ENCODE measurements at regions not wholly inside any gene's neighbourhood (a gene's known extent, or its start where the extent isn't known, plus 50 kb on each side); places are given as distances from the start of the nearest gene placed in this dataset.
A peak's percentile ranks its signal among the peaks of the same experiment; 100 is the strongest.
"Not testable (repeated sequence)": the region's sequence is repeated elsewhere in the genome, so short reads cannot be mapped to it uniquely, and the experiment has no call there.

GRCh38 chr14:89743828-89744227 lies 210.7 kb downstream of the EFCAB11 start:
- Mint-ChIP-seq H3K4me3 (no peak overlapping the region), H3K36me3 (ENCODE audit: insufficient read depth) (no peaks in the 10 kb centered on the region), H3K9me3 (peaks cover 0 to 2% of the 10 kb centered on the region in 2 donors), H3K27ac (no peak overlapping the region), H3K4me1 (ENCODE audit: low read depth in 2 of 2) (no peaks in the 10 kb centered on the region), H3K27me3 (no peaks in the 10 kb centered on the region)
- ATAC-seq (replicated peaks) (no peak), DNase-seq (no peak)

GRCh38 chr14:89740241-89740640 lies 214.3 kb downstream of the EFCAB11 start:
- ATAC-seq (replicated peaks) = no peak
- Mint-ChIP-seq H3K4me3 (no peak overlapping the region), H3K36me3 (ENCODE audit: insufficient read depth) (no peaks in the 10 kb centered on the region), H3K27me3 (no peaks in the 10 kb centered on the region), H3K4me1 (ENCODE audit: low read depth in 2 of 2) (no peaks in the 10 kb centered on the region), H3K27ac (no peak overlapping the region), H3K9me3 (no peaks in the 10 kb centered on the region)
- DNase-seq = no peak

DNA sequence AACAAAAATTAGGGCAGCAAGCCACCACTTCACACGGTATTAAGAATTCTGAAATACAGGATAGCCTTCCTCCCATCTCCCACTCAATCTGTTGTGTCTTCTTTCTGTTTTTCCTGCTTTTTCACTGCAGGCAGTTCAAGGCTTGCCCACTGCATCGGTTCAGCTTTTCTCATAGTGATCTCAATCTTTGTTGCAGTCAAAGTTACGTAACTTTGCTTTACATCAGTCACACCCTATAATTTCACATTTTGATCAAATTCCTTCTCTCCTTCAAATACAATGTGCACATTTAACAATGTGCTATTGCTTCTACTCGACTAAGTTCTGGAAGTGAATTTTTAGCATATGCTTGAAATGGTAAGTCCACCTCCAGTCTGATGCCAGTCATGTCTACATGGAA lies 217.6 kb downstream of the EFCAB11 start:
- no peak overlapping the region for H3K4me3 Mint-ChIP-seq
- DNase-seq (no peak), ATAC-seq (replicated peaks) (no peak)
- H3K27me3 Mint-ChIP-seq = no peaks in the 10 kb centered on the region
- no peak overlapping the region for H3K27ac Mint-ChIP-seq
- no peaks in the 10 kb centered on the region for H3K36me3 Mint-ChIP-seq (ENCODE audit: insufficient read depth)
- H3K9me3 Mint-ChIP-seq = no peaks in the 10 kb centered on the region
- H3K4me1 Mint-ChIP-seq (ENCODE audit: low read depth in 2 of 2) = peaks cover 2 to 6% of the 10 kb centered on the region in 2 donors

GRCh38 chr14:89731396-89731933 lies 223.1 kb downstream of the EFCAB11 start:
- Mint-ChIP-seq H3K9me3 (peaks cover 0 to 2% of the 10 kb centered on the region in 2 donors), H3K4me3 (no peak overlapping the region), H3K27ac (no peak overlapping the region)

GRCh38 chr14:89730687-89731086 lies 223.8 kb downstream of the EFCAB11 start:
- DNase-seq (no peak), ATAC-seq (replicated peaks) (no peak)
- peaks cover 0 to 2% of the 10 kb centered on the region in 2 donors for H3K9me3 Mint-ChIP-seq
- peaks cover 6 to 20% of the 10 kb centered on the region in 2 donors for H3K4me1 Mint-ChIP-seq (ENCODE audit: low read depth in 2 of 2)
- H3K27ac Mint-ChIP-seq = no peak overlapping the region
- no peaks in the 10 kb centered on the region for H3K27me3 Mint-ChIP-seq
- no peak overlapping the region for H3K4me3 Mint-ChIP-seq
- no peaks in the 10 kb centered on the region for H3K36me3 Mint-ChIP-seq (ENCODE audit: insufficient read depth)

More at GRCh38 chr14:89731396-89731933, 223.1 kb downstream of the EFCAB11 start:
- DNase-seq (no peak), ATAC-seq (replicated peaks) (no peak)
- Mint-ChIP-seq H3K36me3 (ENCODE audit: insufficient read depth) (no peaks in the 10 kb centered on the region), H3K27me3 (no peaks in the 10 kb centered on the region), H3K4me1 (ENCODE audit: low read depth in 2 of 2) (peaks cover 6 to 16% of the 10 kb centered on the region in 2 donors)

GRCh38 chr14:89728964-89729363 lies 225.6 kb downstream of the EFCAB11 start:
- peaks cover 19 to 37% of the 10 kb centered on the region in 2 donors for H3K4me1 Mint-ChIP-seq (ENCODE audit: low read depth in 2 of 2)
- H3K27me3 Mint-ChIP-seq = no peaks in the 10 kb centered on the region
- no peaks in the 10 kb centered on the region for H3K36me3 Mint-ChIP-seq (ENCODE audit: insufficient read depth)

GRCh38 chr14:89726226-89726625 lies 228.3 kb downstream of the EFCAB11 start:
- not testable (repeated sequence) for H3K27me3 Mint-ChIP-seq; ATAC-seq (replicated peaks); H3K36me3 Mint-ChIP-seq (ENCODE audit: insufficient read depth); H3K9me3 Mint-ChIP-seq; DNase-seq
- H3K4me1 Mint-ChIP-seq (ENCODE audit: low read depth in 2 of 2) = peaks cover 38 to 52% of the 10 kb centered on the region in 2 donors
- H3K27ac Mint-ChIP-seq = peak overlapping the region in 1 of 2 donors; percentile 93
- peak overlapping the region in 1 of 2 donors; percentile 66 for H3K4me3 Mint-ChIP-seq

More at GRCh38 chr14:89728964-89729363, 225.6 kb downstream of the EFCAB11 start:
- DNase-seq (no peak), ATAC-seq (replicated peaks) (no peak)
- peaks cover 0 to 2% of the 10 kb centered on the region in 2 donors for H3K9me3 Mint-ChIP-seq
- no peak overlapping the region for H3K4me3 Mint-ChIP-seq
- H3K27ac Mint-ChIP-seq = no peak overlapping the region

- H3K36me3 Mint-ChIP-seq (ENCODE audit: insufficient read depth) = peaks cover 18% of the 10 kb centered on the region
- H3K4me1 Mint-ChIP-seq (ENCODE audit: low read depth in 2 of 2) = peaks cover 54 to 68% of the 10 kb centered on the region in 2 donors
- no peaks in the 10 kb centered on the region for H3K27me3 Mint-ChIP-seq
- peaks cover 0 to 1% of the 10 kb centered on the region in 2 donors for H3K9me3 Mint-ChIP-seq
- DNase-seq (no peak), ATAC-seq (replicated peaks) (no peak)
- H3K4me3 Mint-ChIP-seq = peak overlapping the region; percentile 66 to 71
- H3K27ac Mint-ChIP-seq = peak overlapping the region; percentile 68 to 93
Observed at GRCh38 chr14:89724628-89724960, 229.9 kb downstream of the EFCAB11 start.

DNA sequence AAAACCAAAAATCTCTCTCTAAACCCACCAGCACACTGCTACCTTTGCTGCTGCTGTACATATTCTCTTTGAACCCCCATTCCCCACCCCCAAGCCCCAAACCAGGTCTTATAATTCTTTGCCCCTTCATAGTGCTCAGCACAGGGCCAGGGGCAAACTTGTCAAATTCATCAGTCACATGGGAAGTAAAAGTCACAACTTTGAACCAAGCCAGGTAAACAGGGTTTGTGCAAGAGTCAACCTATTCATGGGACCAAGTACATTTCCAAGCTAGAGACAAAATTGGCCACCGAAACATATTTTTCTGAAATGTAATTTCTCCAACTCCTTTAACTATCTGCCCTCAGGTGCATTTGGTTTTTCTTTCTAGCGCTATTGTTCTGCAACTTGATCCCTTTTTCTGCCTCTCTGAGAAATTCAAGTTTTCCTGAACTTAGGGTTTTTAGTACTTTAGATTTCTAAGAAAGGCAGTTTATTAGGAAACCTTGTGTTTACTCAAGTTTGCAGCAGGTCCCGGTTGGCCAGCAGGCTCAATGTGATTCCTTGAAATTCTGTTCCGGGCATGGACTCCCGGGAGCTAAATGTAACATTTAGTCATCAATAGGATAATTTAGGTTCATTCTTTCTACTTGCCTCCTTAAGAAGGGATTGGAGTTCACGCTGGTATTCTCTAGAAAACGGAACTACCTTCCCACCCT lies 230.5 kb downstream of the EFCAB11 start:
- Mint-ChIP-seq H3K27me3 (no peaks in the 10 kb centered on the region), H3K4me1 (ENCODE audit: low read depth in 2 of 2) (peaks cover 59 to 70% of the 10 kb centered on the region in 2 donors), H3K9me3 (peaks cover 0 to 1% of the 10 kb centered on the region in 2 donors), H3K36me3 (ENCODE audit: insufficient read depth) (peaks cover 18% of the 10 kb centered on the region), H3K27ac (peak overlapping the region; percentile 83 to 93), H3K4me3 (peak overlapping the region; percentile 66 to 71)
- no peak for ATAC-seq (replicated peaks)
- no peak for DNase-seq

- peaks cover 0 to 1% of the 10 kb centered on the region in 2 donors for H3K9me3 Mint-ChIP-seq
- H3K36me3 Mint-ChIP-seq (ENCODE audit: insufficient read depth) = peaks cover 18% of the 10 kb centered on the region
- ATAC-seq (replicated peaks) (no peak), DNase-seq (no peak)
- peak overlapping the region; percentile 83 to 93 for H3K27ac Mint-ChIP-seq
- peak overlapping the region; percentile 66 to 76 for H3K4me3 Mint-ChIP-seq
- no peaks in the 10 kb centered on the region for H3K27me3 Mint-ChIP-seq
- peaks cover 68 to 82% of the 10 kb centered on the region in 2 donors for H3K4me1 Mint-ChIP-seq (ENCODE audit: low read depth in 2 of 2)
Observed at GRCh38 chr14:89721956-89722355, 232.6 kb downstream of the EFCAB11 start.

DNA sequence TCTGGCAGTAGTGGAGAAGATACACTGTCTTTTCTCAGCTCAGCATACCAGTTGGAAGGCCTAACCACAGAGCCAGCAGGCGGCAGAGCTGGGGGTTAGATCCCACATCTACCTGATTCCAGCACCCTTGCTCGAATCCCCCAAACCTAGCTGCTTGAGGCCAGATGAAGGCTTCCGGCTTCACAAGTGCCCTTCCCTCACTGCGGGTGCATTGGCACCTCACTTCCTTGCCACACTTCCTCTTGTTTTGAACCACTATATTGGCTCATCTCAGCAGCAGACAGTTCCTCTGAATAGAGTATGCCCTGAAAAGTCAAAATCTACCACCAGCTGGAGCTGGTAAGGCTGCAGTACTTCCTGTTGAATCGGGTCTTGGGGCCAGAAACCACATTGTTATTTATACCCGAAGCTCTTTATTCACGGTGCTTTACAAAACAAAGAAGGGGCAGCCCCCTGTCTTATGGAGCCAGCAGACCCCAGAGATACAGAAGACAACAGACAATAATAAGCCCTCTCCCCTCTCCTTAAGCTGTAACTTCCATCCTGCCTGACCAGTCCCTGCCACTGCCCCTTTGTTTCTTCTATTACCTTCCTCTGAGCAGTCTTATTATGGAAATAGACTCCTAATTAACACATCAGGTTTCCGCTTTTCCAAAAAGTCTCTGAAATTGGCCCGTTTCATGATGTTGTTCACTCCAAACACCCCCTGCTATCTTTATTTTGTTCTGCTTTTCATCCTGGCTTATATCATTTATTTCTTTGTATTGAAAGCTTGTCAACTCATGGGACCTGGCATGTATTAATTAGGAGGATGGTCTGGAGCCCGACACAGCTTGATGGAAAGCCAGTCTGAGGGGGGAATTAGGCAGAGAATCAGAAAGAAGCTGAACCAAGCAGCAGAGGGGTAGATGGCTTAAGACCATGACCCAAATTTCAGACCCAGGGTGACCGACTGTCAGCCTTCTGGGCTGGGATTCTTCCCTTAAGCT lies 233.5 kb downstream of the EFCAB11 start:
- peak; percentile 90 for ATAC-seq (replicated peaks)
- Mint-ChIP-seq H3K27ac (peak overlapping the region; percentile 83 to 93), H3K27me3 (no peaks in the 10 kb centered on the region)

DNA sequence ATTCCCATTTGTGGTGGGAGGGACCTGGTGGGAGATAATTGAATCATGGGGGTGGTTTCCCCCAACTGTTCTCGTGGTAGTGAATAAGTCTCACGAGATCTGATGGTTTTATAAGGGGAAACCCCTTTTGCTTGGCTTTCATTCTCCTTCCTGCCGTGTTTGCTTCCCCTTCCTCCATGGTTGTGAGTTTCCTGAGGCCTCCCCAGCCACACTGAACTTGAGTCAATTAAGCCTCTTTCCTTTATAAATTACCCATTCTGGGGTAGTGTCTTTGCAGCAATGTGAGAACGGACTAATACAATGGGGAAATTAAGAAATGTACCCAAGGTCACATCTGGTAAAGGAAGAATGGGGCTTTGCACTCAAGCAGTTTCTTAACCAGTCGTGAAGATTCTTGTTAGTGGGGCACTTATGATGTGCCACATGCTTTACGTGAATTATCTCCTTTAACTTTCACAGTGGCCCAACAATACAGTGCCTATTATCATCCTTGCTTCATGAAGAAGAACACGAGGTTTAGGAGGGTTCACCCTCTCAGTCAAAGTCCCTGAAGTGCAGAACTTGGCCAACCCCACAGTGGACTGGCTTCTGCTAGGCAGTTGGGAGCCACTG lies 234.3 kb downstream of the EFCAB11 start:
- peak; percentile 16 for ATAC-seq (replicated peaks)
- H3K36me3 Mint-ChIP-seq (ENCODE audit: insufficient read depth) = peaks cover 18% of the 10 kb centered on the region

More for the DNA sequence above, 233.5 kb downstream of the EFCAB11 start:
- Mint-ChIP-seq H3K4me3 (peak overlapping the region; percentile 66 to 76), H3K36me3 (ENCODE audit: insufficient read depth) (peaks cover 18% of the 10 kb centered on the region), H3K9me3 (peaks cover 0 to 1% of the 10 kb centered on the region in 2 donors), H3K4me1 (ENCODE audit: low read depth in 2 of 2) (peaks cover 72 to 84% of the 10 kb centered on the region in 2 donors)
- DNase-seq = peak; percentile 74 to 79 (median 75)

More for the DNA sequence above, 234.3 kb downstream of the EFCAB11 start:
- peak overlapping the region; percentile 66 to 76 for H3K4me3 Mint-ChIP-seq
- no peaks in the 10 kb centered on the region for H3K27me3 Mint-ChIP-seq
- H3K4me1 Mint-ChIP-seq (ENCODE audit: low read depth in 2 of 2) = peaks cover 69 to 80% of the 10 kb centered on the region in 2 donors
- H3K9me3 Mint-ChIP-seq = peaks cover 0 to 1% of the 10 kb centered on the region in 2 donors
- DNase-seq = peak; percentile 13 to 25 (median 17)
- H3K27ac Mint-ChIP-seq = peak overlapping the region; percentile 83 to 93

Data from effector memory CD8-positive, alpha-beta T cell (primary cell).